WI38 (cell line): ENCODE measurements at regions not wholly inside any gene's neighbourhood (a gene's known extent, or its start where the extent isn't known, plus 50 kb on each side); places are given as distances from the start of the nearest gene placed in this dataset.

Source experiments
- H3K4me3 ChIP-seq: 2 replicates; pipeline ENCODE4 v1.5.1; 2011; ENCODE audit warnings: low read depth, mild to moderate bottlenecking, control low read depth, low read length
- CTCF ChIP-seq: IDR thresholded peaks from 2 replicates; pipeline ENCODE4 v1.5.1; 2012; ENCODE audit warnings: low read depth, mild to moderate bottlenecking, control low read depth, low read length

GRCh38 chr20:39835130-39835842 is 853.8 kb downstream of the MAFB start:
- no peak for TF ChIP-seq CTCF
- no peak overlapping the region for H3K4me3 ChIP-seq

- no peak for TF ChIP-seq CTCF
- H3K4me3 ChIP-seq: no peak overlapping the region
These were observed 858.1 kb downstream of the MAFB start for GRCh38 chr20:39830903-39831302.

GRCh38 chr20:39829661-39830060 is 859.4 kb downstream of the MAFB start:
- no peak for TF ChIP-seq CTCF
- no peak overlapping the region for H3K4me3 ChIP-seq

GRCh38 chr20:39829256-39829655 is 859.8 kb downstream of the MAFB start:
- H3K4me3 ChIP-seq: no peak overlapping the region
- peak; percentile 32 for TF ChIP-seq CTCF

- H3K4me3 ChIP-seq: no peak overlapping the region
These were observed 863.1 kb downstream of the MAFB start for GRCh38 chr20:39825950-39826349.

GRCh38 chr20:39825524-39825923 is 863.4 kb downstream of the DHX35 start:
- H3K4me3 ChIP-seq: no peak overlapping the region
- TF ChIP-seq CTCF: no peak

More at GRCh38 chr20:39825950-39826349, 863.1 kb downstream of the MAFB start:
- no peak for TF ChIP-seq CTCF

GRCh38 chr20:39823224-39823623 is 861.1 kb downstream of the DHX35 start:
- no peak for TF ChIP-seq CTCF
- no peak overlapping the region for H3K4me3 ChIP-seq
